ENCODE measurements at regions not wholly inside any gene's neighbourhood (a gene's known extent, or its start where the extent isn't known, plus 50 kb on each side); places are given as distances from the start of the nearest gene placed in this dataset.

GRCh38 chr6:137775227-137775626, 91.8 kb upstream of the TNFAIP3 start:
- TF ChIP-seq CTCF (conservative IDR thresholded peaks at IDR 0.05) = no peak
- peaks cover 8% of the 10 kb centered on the region for H3K4me1 Mint-ChIP-seq (ENCODE audit: unreplicated experiment)
- no peaks in the 10 kb centered on the region for H3K9me3 Mint-ChIP-seq

GRCh38 chr6:137775720-137776119, 91.3 kb upstream of the TNFAIP3 start:
- TF ChIP-seq CTCF (conservative IDR thresholded peaks at IDR 0.05) = no peak
- H3K4me3 Mint-ChIP-seq = no peak overlapping the region
- H3K9me3 Mint-ChIP-seq = no peaks in the 10 kb centered on the region
- H3K36me3 Mint-ChIP-seq = no peaks in the 10 kb centered on the region
- no peak for DNase-seq (ENCODE audit: extremely low spot score, unreplicated experiment)
- H3K27me3 Mint-ChIP-seq = no peaks in the 10 kb centered on the region
- H3K4me1 Mint-ChIP-seq (ENCODE audit: unreplicated experiment) = peaks cover 8% of the 10 kb centered on the region
- no peak overlapping the region for H3K27ac Mint-ChIP-seq

More at GRCh38 chr6:137775227-137775626, 91.8 kb upstream of the TNFAIP3 start:
- Mint-ChIP-seq H3K27ac (no peak overlapping the region), H3K4me3 (no peak overlapping the region), H3K27me3 (no peaks in the 10 kb centered on the region), H3K36me3 (no peaks in the 10 kb centered on the region)
- DNase-seq (ENCODE audit: extremely low spot score, unreplicated experiment) = no peak

- Mint-ChIP-seq H3K27me3 (no peaks in the 10 kb centered on the region), H3K9me3 (no peaks in the 10 kb centered on the region), H3K4me1 (ENCODE audit: unreplicated experiment) (peaks cover 8% of the 10 kb centered on the region), H3K4me3 (no peak overlapping the region), H3K27ac (no peak overlapping the region), H3K36me3 (no peaks in the 10 kb centered on the region)
- no peak for DNase-seq (ENCODE audit: extremely low spot score, unreplicated experiment)
- TF ChIP-seq CTCF (conservative IDR thresholded peaks at IDR 0.05) = no peak
Observed at GRCh38 chr6:137776256-137776655, 90.8 kb upstream of the TNFAIP3 start.

GRCh38 chr6:137776786-137777686, 90.0 kb upstream of the TNFAIP3 start:
- Mint-ChIP-seq H3K27me3 (no peaks in the 10 kb centered on the region), H3K4me3 (no peak overlapping the region), H3K27ac (no peak overlapping the region), H3K36me3 (no peaks in the 10 kb centered on the region), H3K9me3 (no peaks in the 10 kb centered on the region), H3K4me1 (ENCODE audit: unreplicated experiment) (peaks cover 8% of the 10 kb centered on the region)
- no peak for TF ChIP-seq CTCF (conservative IDR thresholded peaks at IDR 0.05)
- DNase-seq (ENCODE audit: extremely low spot score, unreplicated experiment) = no peak

GRCh38 chr6:137777687-137778075, 89.4 kb upstream of the TNFAIP3 start:
- Mint-ChIP-seq H3K36me3 (no peaks in the 10 kb centered on the region), H3K27ac (no peak overlapping the region), H3K4me3 (no peak overlapping the region), H3K4me1 (ENCODE audit: unreplicated experiment) (peaks cover 8% of the 10 kb centered on the region), H3K9me3 (no peaks in the 10 kb centered on the region), H3K27me3 (no peaks in the 10 kb centered on the region)
- TF ChIP-seq CTCF (conservative IDR thresholded peaks at IDR 0.05) = no peak
- no peak for DNase-seq (ENCODE audit: extremely low spot score, unreplicated experiment)

All from type B pancreatic cell (in vitro differentiated cells).